Skeletal muscle tissue (tissue), 3 donors: ENCODE measurements at regions not wholly inside any gene's neighbourhood (a gene's known extent, or its start where the extent isn't known, plus 50 kb on each side); places are given as distances from the start of the nearest gene placed in this dataset.
"Not testable (repeated sequence)": the region's sequence is repeated elsewhere in the genome, so short reads cannot be mapped to it uniquely, and the experiment has no call there.

Experiments
- H3K27ac ChIP-seq: one replicate; pipeline ENCODE4 v1.7.0; 2013; ENCODE audit warnings: mild to moderate bottlenecking, low read depth, low read length, inconsistent platforms
- H3K27me3 ChIP-seq, 3 donors: one replicate each; pipeline ENCODE4 v1.7.0; 2013; ENCODE audit warnings: low read length in 3 of 3; ENCODE audit not compliant: control insufficient read depth in 3 of 3, insufficient read depth in 3 of 3
- H3K36me3 ChIP-seq, 3 donors: one replicate each; pipeline ENCODE4 v1.7.0; 2013; ENCODE audit warnings: low read length in 3 of 3; ENCODE audit not compliant: control insufficient read depth in 3 of 3, insufficient read depth in 3 of 3
- H3K4me1 ChIP-seq, 3 donors: one replicate each; pipeline ENCODE4 v1.7.0; 2013; ENCODE audit warnings: low read length in 3 of 3, mild to moderate bottlenecking in 3 of 3; ENCODE audit not compliant: control insufficient read depth in 3 of 3, insufficient read depth in 3 of 3
- H3K4me3 ChIP-seq, 3 donors: one replicate each; pipeline ENCODE4 v1.7.0; 2013; ENCODE audit warnings: low read length in 3 of 3
- H3K9ac ChIP-seq, 3 donors: one replicate each; pipeline ENCODE4 v1.7.0; 2013; ENCODE audit warnings: low read length in 3 of 3, mild to moderate bottlenecking in 3 of 3, moderate library complexity in 2 of 3, low read depth in 1 of 3
- H3K9me3 ChIP-seq, 3 donors: one replicate each; pipeline ENCODE4 v1.7.0; 2013; ENCODE audit warnings: low read length in 3 of 3; ENCODE audit not compliant: control insufficient read depth in 3 of 3
- donor health status: Osteomylitis.

DNA sequence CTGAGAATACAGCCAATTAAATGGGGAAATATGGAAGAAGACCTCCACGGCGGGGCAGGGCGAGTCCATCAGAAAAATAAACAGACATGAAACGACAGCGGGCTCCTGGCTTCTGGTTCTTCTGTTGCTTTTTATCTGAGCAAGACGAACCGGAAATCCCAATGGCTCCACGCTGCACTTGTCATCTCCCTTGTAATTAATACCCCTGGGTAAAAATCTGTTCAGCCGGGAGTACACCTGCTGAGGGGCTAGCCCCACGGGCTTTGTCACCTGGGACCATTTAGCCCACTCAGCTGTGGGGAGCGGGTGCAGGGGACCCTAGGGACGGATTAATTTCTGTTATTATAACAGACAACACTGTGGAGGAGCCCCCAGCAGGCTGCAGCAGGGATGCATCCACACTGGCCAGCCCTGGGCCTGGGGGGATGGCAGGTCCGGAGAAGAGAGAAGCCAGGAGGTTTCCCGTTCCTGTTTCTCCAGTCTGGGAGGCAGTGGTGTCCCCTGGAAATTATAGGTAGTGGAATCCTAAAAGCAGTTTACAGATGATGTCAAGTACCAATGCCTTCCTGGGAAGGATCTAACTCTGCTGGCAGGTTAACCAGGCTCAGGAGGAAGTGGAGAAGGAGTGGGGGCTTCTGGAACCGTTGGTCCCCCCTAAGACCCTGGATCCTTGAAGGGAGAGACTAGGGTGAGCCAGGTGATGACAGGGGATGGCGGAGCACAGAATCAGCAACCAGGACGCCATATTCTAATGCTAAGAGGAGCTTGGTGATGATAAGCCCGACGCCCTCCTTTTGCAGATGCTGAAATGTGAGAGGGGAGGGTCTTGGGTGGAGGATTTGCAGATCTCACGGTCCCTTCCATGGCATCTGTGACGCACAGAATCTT lies 566.1 kb downstream of the PTPRU start:
- Histone ChIP-seq H3K9ac (no peak overlapping the region), H3K4me3 (no peak overlapping the region), H3K9me3 (no peaks in the 10 kb centered on the region), H3K27ac (no peak overlapping the region), H3K36me3 (no peaks in the 10 kb centered on the region), H3K27me3 (peaks cover 14 to 38% (median 20%) of the 10 kb centered on the region in 3 donors), H3K4me1 (peaks cover 7 to 12% (median 7%) of the 10 kb centered on the region in 3 donors)

DNA sequence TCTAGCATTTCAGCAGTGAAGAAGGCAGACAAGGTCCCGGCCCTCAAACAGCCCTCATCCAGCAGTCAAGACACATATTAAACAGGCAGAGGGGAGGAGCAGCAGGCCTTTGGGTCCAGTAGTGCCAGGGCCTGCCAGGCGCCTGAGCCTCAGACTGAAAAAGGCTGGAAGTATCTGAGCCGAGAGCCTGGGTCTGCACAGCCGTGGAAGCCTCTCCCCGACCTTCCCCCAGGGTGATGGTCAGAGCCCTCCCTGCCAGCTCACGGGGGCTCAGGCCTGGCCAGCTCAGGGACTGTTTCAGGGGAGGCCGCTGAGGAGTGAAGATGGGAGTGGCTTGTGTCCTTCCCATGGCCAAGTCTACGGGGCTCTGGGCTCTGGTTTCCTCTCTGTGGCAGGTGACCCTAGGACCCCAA lies 565.2 kb downstream of the PTPRU start:
- Histone ChIP-seq H3K27ac (no peak overlapping the region), H3K4me1 (peaks cover 7 to 12% (median 7%) of the 10 kb centered on the region in 3 donors), H3K9ac (no peak overlapping the region), H3K36me3 (no peaks in the 10 kb centered on the region), H3K4me3 (no peak overlapping the region), H3K9me3 (no peaks in the 10 kb centered on the region), H3K27me3 (peaks cover 14 to 38% (median 20%) of the 10 kb centered on the region in 3 donors)

DNA sequence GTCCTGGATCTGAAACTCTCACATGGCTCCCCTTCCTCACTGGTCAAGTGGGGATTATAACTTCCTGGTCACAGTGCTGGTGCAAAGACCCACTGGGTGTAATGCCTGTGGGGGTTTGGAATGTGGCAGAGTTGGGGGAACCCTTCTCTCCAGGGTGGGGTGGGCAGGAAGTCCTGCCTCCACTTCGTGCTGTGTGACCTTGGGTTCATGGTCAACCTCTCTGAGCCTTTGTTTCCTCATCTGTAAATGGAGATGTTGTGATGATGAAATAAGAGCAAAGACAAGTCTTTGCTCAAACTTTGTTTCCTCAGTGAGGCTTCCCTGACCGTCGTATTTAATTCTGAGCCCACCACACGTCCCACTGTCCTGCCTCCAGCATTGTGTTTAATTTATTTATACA lies 564.7 kb downstream of the PTPRU start:
- H3K4me3 ChIP-seq: no peak overlapping the region
- peaks cover 7 to 12% (median 7%) of the 10 kb centered on the region in 3 donors for H3K4me1 ChIP-seq
- H3K36me3 ChIP-seq: no peaks in the 10 kb centered on the region
- no peak overlapping the region for H3K27ac ChIP-seq
- H3K9ac ChIP-seq: no peak overlapping the region
- peaks cover 14 to 38% (median 20%) of the 10 kb centered on the region in 3 donors for H3K27me3 ChIP-seq
- H3K9me3 ChIP-seq: no peaks in the 10 kb centered on the region

DNA sequence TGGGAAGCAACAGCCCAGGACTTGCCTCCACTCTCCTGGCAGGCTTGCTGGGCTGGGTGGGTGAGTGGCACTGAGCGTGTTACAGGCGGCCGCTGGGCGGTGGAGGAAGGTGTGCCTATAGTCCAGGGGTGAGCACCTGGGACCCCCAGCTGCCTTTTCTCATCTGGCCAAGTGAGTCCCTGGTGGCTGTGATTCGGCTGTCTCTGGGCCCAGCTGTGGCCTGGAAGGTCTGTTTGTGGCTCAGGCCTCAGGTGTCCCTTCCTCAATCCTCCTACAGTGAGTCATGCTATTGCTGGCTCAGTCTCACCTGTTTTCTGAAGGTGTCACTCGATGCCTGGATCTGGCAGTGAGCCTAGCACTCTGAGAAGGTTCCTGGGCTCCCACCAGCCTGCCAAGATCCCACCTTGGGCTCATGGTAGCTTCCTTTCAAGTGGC lies 564.2 kb downstream of the PTPRU start:
- H3K36me3 ChIP-seq: no peaks in the 10 kb centered on the region
- no peak overlapping the region for H3K27ac ChIP-seq
- no peak overlapping the region for H3K4me3 ChIP-seq
- peaks cover 7 to 12% (median 7%) of the 10 kb centered on the region in 3 donors for H3K4me1 ChIP-seq
- no peaks in the 10 kb centered on the region for H3K9me3 ChIP-seq
- peaks cover 14 to 38% (median 20%) of the 10 kb centered on the region in 3 donors for H3K27me3 ChIP-seq
- no peak overlapping the region for H3K9ac ChIP-seq

DNA sequence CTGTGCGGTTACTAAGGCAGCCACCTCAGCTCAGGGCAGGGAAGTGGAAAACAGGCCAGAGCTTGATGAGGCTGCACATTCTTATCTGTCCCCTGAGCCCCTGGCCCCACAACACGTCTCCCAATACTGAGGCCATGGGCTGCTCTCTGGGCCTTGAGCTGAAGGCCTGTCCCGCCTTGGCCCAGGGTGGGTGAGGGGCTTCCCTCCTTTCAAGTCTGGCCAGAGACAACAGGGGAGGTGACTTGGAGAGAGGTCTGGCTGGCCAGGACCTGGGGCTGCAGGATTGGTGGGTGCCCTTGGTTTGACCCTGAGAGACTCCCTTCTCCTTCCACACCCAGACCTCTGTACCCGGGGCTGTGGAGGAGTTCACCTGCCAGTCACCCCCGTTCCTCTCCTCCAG lies 563.8 kb downstream of the PTPRU start:
- Histone ChIP-seq H3K9me3 (no peaks in the 10 kb centered on the region), H3K9ac (no peak overlapping the region)

DNA sequence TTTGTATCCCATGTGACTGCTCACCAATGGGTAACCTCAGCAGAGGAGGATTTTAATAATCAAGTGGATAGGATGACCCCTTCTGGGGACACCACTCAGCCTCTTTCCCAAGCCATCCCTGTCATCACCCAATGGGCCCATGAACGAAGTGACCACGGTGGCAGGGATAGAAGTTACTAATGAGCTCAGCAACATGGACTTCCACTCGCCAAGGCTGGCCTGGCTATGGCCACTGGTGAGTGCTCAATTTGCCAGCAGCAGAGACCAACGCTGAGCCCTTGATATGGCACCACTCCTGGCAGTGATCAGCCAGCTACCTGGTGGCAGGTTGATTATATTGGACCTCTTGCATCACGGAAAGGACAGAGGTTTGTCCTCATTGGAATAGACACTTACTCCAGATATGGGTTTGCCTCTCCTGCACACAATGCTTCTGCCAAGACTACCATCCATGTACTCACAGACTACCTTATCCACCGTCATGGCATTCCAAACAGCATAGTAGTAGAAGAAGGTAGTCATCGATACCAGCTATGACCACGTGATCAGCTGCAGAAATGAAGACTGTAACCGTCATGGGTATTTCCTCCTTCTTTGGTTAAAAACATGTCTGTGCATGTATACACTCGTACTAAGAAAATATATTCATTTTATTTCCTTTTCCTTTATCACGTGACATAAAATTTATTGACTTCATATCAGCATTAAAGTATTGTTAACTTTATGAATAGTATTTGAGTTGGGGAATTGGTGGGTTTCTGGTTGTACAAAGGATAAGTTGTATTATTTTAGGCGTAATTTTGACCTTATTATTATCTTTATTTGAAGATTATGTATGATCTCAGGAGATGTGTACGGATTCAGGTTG lies 562.6 kb downstream of the PTPRU start:
- H3K4me3 ChIP-seq: no peak overlapping the region
- H3K9me3 ChIP-seq: no peaks in the 10 kb centered on the region
- H3K9ac ChIP-seq: no peak overlapping the region
- no peaks in the 10 kb centered on the region for H3K36me3 ChIP-seq
- peaks cover 14 to 34% (median 20%) of the 10 kb centered on the region in 3 donors for H3K27me3 ChIP-seq
- no peak overlapping the region for H3K27ac ChIP-seq
- peaks cover 7 to 12% (median 7%) of the 10 kb centered on the region in 3 donors for H3K4me1 ChIP-seq

More for the DNA sequence above, 563.8 kb downstream of the PTPRU start:
- Histone ChIP-seq H3K4me1 (peaks cover 7 to 12% (median 7%) of the 10 kb centered on the region in 3 donors), H3K36me3 (no peaks in the 10 kb centered on the region), H3K27me3 (peaks cover 14 to 38% (median 20%) of the 10 kb centered on the region in 3 donors), H3K27ac (no peak overlapping the region), H3K4me3 (no peak overlapping the region)

DNA sequence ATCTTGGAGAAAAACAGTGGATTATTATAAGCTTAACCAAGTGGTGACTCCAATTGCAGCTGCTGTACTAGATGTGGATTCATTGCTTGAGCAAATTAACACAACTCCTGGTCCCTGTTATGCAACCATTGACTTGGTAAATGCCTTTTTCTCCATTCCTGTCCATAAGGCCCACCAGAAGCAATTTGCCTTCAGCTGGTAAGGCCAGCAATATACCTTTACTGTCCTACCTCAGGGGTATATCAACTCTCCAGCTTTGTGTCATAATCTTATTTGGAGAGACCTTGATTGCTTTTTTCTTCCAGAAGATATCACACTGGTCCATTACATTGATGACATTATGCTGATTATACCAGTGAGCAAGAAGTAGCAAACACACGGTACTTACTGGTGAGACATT lies 560.8 kb downstream of the PTPRU start:
- not testable (repeated sequence) for H3K9me3 ChIP-seq, H3K9ac ChIP-seq, H3K4me3 ChIP-seq, H3K4me1 ChIP-seq, H3K27ac ChIP-seq, H3K36me3 ChIP-seq
- H3K27me3 ChIP-seq: peaks cover 7 to 18% (median 11%) of the 10 kb centered on the region in 3 donors

DNA sequence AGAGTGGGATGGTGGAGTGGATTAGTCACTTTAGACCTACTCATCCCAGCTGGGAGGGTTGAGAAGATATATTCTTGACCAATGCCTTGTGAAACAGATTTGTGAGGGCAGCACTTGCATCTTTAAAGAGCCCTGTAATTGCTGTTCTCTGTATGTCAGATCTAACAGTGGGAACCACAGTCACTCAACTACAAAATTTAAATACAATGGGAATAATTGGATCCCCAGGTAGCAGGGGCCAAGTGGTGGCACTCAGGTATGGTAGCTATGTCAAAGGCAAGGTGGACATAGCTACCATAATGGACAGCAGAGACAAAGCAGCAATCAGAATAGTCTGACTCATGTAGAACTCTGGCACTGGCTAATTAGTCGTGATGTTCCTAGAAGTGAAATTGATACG lies 559.6 kb downstream of the PTPRU start:
- H3K9ac ChIP-seq, H3K27me3 ChIP-seq, H3K4me1 ChIP-seq, H3K36me3 ChIP-seq, H3K27ac ChIP-seq, H3K9me3 ChIP-seq, H3K4me3 ChIP-seq: not testable (repeated sequence)

DNA sequence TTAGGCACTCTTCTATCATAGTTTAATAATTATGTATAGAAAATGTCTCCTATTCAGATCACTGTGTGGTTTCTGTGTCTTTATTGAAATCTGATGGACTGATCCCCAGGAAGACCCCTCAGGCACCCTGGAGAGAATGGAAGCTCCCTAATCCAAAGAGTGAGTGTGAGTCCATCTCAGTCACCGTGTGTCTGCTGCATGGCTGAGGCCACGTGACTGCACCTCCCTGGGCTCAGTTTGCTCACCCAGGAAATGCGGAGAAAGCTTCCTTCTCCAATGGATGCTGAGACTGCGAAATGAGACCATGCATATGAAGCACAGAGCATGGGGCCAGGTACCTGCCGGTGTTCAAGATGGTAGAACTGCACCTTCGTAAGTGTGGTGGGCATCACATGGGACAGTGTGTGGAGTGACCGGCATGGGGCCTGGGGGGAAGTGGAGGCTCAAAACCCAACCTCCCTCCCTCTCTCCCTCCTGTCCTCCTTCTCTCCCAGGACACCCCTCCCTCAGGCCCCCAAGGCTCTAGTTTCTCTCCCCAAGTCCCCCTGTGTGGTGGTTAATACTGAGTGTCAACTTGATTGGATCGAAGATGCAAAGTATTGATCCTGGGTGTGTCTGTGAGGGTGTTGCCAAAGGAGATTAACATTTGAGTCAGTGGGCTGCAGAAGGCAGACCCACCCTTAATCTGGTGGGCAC lies 557.5 kb downstream of the PTPRU start:
- Histone ChIP-seq H3K27ac (no peak overlapping the region), H3K36me3 (no peaks in the 10 kb centered on the region), H3K9ac (no peak overlapping the region), H3K9me3 (no peaks in the 10 kb centered on the region), H3K4me1 (no peaks in the 10 kb centered on the region), H3K27me3 (peaks cover 2 to 4% (median 3%) of the 10 kb centered on the region in 3 donors), H3K4me3 (no peak overlapping the region)
